HepG2 (cell line): ENCODE measurements at regions not wholly inside any gene's neighbourhood (a gene's known extent, or its start where the extent isn't known, plus 50 kb on each side); places are given as distances from the start of the nearest gene placed in this dataset.

Source experiments
- ARHGAP35 ChIP-seq: sonication (generic); formaldehyde crosslinking; IDR thresholded peaks from 2 replicates; pipeline ENCODE4 v1.9.0; 2022; ENCODE audit warnings: mild to moderate bottlenecking, inconsistent platforms, moderate library complexity, missing genetic modification reagents, borderline replicate concordance
- CREB1 ChIP-seq, 2 experiments: fragments of 450-650 bp in 1 of 2; IDR thresholded peaks; 2 replicates each; pipeline ENCODE4 v1.6.1; 2016 to 2017; ENCODE audit warnings: control low read depth in 1 of 2, mild to moderate bottlenecking in 1 of 2, missing compliant biosample characterization in 1 of 2, missing genetic modification characterization in 1 of 2
- HNRNPK ChIP-seq: fragments of 200-400 bp; formaldehyde crosslinking; IDR thresholded peaks from 2 replicates; pipeline ENCODE4 v1.6.1; 2018; ENCODE audit warnings: low read length, low read depth, moderate library complexity, mild to moderate bottlenecking; ENCODE audit not compliant: poor library complexity, severe bottlenecking
- RAD21 ChIP-seq: fragments of 450-650 bp; formaldehyde crosslinking; IDR thresholded peaks from 2 replicates; pipeline ENCODE4 v1.5.0; 2020; ENCODE audit warnings: mild to moderate bottlenecking
- SP140L ChIP-seq: sonication (generic); formaldehyde crosslinking; IDR thresholded peaks from 2 replicates; pipeline ENCODE4 v1.4.0; 2020; ENCODE audit warnings: missing genetic modification reagents, borderline replicate concordance
- ZNF253 ChIP-seq: sonication (generic); formaldehyde crosslinking; IDR thresholded peaks from 2 replicates; pipeline ENCODE4 v1.8.0; 2022; ENCODE audit warnings: mild to moderate bottlenecking, missing genetic modification reagents, borderline replicate concordance
- ZNF883 ChIP-seq: sonication (generic); formaldehyde crosslinking; IDR thresholded peaks from 2 replicates; pipeline ENCODE4 v1.5.1; 2020; ENCODE audit warnings: mild to moderate bottlenecking, missing genetic modification reagents; ENCODE audit errors: not compliant biosample characterization
- TF ChIP-seq, protein P1 (sequence below): sonication (generic); formaldehyde crosslinking; conservative IDR thresholded peaks from 2 replicates; pipeline ENCODE4 v1.4.0; 2020; ENCODE audit warnings: missing genetic modification reagents
- TF ChIP-seq, protein P2 (sequence below): sonication (generic); formaldehyde crosslinking; IDR thresholded peaks from 2 replicates; pipeline ENCODE4 v1.5.0; 2020; ENCODE audit warnings: mild to moderate bottlenecking, missing genetic modification reagents, moderate library complexity
- TF ChIP-seq, protein P3 (sequence below): sonication (generic); formaldehyde crosslinking; IDR thresholded peaks from 2 replicates; pipeline ENCODE4 v1.5.1; 2020; ENCODE audit warnings: mild to moderate bottlenecking, missing genetic modification reagents, moderate library complexity

DNA sequence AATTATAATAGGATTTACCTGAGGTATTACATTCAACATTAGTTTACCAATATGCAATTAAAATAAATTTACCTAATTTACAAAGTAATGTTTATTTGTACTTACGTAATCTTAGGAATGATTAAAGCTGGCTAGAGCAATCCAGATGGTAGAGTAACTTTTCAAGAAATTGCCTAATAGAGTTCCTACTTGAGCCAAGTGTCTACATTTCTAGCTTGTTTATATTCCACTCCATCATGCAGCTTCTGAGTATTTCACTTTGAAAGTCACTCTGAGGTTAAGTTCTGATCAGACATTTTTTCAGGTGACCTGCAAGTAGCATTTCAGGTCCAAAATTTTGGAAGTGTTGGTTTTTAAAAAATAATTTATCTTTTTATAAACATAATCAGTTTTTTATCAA is 1080.7 kb downstream of the TRHDE start:
- TF ChIP-seq RAD21 (CRISPR knock-in tag) (no peak), HNRNPK (no peak), CREB1 (IDR thresholded peaks at IDR 0.05) (no peak), CREB1 (CRISPR knock-in tag; IDR thresholded peaks at IDR 0.05) (no peak), ZNF253 (CRISPR knock-in tag) (no peak), SP140L (CRISPR knock-in tag) (no peak), ZNF883 (CRISPR knock-in tag) (no peak), ARHGAP35 (CRISPR knock-in tag) (no peak)
- TF ChIP-seq, protein P1, sequence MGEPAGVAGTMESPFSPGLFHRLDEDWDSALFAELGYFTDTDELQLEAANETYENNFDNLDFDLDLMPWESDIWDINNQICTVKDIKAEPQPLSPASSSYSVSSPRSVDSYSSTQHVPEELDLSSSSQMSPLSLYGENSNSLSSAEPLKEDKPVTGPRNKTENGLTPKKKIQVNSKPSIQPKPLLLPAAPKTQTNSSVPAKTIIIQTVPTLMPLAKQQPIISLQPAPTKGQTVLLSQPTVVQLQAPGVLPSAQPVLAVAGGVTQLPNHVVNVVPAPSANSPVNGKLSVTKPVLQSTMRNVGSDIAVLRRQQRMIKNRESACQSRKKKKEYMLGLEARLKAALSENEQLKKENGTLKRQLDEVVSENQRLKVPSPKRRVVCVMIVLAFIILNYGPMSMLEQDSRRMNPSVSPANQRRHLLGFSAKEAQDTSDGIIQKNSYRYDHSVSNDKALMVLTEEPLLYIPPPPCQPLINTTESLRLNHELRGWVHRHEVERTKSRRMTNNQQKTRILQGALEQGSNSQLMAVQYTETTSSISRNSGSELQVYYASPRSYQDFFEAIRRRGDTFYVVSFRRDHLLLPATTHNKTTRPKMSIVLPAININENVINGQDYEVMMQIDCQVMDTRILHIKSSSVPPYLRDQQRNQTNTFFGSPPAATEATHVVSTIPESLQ (CRISPR knock-in tag): no peak
- TF ChIP-seq, protein P2, sequence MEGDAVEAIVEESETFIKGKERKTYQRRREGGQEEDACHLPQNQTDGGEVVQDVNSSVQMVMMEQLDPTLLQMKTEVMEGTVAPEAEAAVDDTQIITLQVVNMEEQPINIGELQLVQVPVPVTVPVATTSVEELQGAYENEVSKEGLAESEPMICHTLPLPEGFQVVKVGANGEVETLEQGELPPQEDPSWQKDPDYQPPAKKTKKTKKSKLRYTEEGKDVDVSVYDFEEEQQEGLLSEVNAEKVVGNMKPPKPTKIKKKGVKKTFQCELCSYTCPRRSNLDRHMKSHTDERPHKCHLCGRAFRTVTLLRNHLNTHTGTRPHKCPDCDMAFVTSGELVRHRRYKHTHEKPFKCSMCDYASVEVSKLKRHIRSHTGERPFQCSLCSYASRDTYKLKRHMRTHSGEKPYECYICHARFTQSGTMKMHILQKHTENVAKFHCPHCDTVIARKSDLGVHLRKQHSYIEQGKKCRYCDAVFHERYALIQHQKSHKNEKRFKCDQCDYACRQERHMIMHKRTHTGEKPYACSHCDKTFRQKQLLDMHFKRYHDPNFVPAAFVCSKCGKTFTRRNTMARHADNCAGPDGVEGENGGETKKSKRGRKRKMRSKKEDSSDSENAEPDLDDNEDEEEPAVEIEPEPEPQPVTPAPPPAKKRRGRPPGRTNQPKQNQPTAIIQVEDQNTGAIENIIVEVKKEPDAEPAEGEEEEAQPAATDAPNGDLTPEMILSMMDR: no peak
- TF ChIP-seq, protein P3, sequence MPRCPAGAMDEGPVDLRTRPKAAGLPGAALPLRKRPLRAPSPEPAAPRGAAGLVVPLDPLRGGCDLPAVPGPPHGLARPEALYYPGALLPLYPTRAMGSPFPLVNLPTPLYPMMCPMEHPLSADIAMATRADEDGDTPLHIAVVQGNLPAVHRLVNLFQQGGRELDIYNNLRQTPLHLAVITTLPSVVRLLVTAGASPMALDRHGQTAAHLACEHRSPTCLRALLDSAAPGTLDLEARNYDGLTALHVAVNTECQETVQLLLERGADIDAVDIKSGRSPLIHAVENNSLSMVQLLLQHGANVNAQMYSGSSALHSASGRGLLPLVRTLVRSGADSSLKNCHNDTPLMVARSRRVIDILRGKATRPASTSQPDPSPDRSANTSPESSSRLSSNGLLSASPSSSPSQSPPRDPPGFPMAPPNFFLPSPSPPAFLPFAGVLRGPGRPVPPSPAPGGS (CRISPR knock-in tag): no peak
